HG02870 (cell line): ENCODE measurements at regions not wholly inside any gene's neighbourhood (a gene's known extent, or its start where the extent isn't known, plus 50 kb on each side); places are given as distances from the start of the nearest gene placed in this dataset.

Experiments
- ATAC-seq: cut with Tn5 transposase; IDR thresholded peaks from one replicate; pipeline ENCODE4 v1.9.1; 2021; ENCODE audit warnings: mild to moderate bottlenecking, moderate library complexity; ENCODE audit not compliant: unreplicated experiment

- ATAC-seq: no peak
Observed at GRCh38 chr11:91776655-91777054, 448.0 kb upstream of the FAT3 start.

- no peak for ATAC-seq
Observed at GRCh38 chr11:91773090-91773489, 451.5 kb upstream of the FAT3 start.

GRCh38 chr11:91771961-91772360 is 452.7 kb upstream of the FAT3 start:
- ATAC-seq: no peak

GRCh38 chr11:91768783-91769182 is 455.8 kb upstream of the FAT3 start:
- ATAC-seq: no peak

- ATAC-seq: no peak
Observed at GRCh38 chr11:91763331-91763730, 461.3 kb upstream of the FAT3 start.

GRCh38 chr11:91761406-91762025 is 463.1 kb upstream of the FAT3 start:
- ATAC-seq: no peak

- ATAC-seq: no peak
Observed at GRCh38 chr11:91756829-91757480, 467.7 kb upstream of the FAT3 start.

DNA sequence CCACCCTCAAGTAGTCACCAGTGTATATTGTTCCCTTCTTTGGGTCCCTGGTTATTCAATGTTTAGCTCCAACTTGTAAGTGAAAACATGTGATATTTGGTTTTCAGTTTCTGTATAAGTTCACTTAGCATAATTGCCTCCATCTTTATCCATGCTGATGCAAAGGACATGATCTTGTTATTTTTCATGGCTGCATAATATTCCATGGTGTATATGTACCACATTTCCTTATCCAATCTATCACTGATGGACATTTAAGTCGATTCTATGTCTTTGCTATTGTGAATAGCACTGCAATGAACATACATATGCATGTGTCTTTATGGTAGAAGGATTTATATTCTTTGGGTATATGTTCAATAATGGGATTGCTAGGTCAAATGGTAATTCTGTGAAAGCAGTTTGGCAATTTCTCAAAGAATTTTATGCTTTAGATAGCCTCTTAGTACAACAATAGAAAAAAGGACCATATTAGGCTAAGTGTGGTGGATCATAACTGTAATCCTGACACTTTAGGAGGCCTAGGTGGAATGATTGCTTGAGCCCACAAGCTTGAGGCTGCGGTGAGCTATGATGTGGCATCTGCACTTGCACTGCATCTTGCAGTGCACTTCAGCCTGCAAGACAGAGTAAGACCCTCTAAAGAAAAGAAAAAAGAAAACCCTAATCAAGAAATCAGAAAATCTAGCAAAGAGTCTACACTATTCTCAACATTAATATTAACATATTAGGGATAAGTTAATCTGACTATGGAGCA is 468.5 kb upstream of the FAT3 start:
- no peak for ATAC-seq

DNA sequence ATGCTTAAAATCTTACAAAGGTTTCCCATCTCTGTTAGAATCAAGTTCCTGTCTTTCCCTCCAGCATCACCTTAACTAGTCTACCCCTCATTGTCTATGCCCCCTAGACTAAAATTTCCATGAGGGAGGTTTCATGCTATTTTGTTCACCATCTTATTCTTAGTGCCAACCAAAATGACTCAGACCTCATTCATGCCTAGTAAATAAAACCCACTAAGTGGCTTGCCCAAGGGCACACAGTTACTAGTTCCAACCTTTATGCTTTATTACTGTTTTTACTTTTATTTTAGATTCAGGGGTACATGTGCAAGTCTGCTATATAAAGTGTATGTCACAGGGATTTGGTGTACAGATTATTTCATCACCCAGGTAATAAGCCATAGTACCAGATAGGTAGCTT is 469.1 kb upstream of the FAT3 start:
- ATAC-seq: no peak

DNA sequence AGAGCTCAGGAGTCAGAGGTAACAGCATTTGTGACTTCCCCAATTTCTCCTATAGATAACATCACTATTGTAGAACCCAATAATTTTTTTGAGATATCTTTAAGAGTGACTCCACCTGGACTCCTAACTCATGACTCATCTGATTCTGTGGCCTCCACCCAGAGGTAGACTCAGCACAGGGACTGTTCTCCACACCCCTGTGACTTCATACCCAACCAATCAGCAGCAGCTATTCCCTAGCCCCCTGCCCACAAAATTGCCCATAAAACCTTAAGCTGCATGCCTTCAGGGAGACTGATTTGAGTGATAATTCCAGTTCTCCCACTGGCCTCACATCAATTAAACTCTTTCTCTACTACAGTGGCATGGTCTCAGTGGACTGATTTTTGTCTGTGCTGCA is 475.4 kb upstream of the FAT3 start:
- no peak for ATAC-seq

GRCh38 chr11:91742155-91742554 is 482.5 kb upstream of the FAT3 start:
- no peak for ATAC-seq

DNA sequence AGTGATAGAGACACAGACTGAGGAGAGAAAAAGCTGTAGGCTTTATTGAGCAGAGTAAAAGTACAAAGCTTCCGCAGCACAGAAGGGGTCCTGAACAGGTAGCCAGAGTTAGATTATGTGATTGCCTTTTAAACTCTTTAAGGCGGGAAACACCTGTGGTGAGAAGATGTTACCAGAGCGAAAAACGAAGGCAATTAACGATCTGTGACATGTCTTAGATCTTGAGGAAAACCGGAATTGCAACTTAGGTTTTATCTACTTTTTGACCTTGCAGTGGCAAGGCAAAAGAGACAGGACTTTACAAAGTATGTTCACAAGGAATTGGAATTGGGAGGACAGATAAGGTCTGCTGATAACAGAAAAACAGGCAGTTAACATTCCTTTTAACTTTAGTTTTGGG is 493.6 kb upstream of the FAT3 start:
- ATAC-seq: no peak

DNA sequence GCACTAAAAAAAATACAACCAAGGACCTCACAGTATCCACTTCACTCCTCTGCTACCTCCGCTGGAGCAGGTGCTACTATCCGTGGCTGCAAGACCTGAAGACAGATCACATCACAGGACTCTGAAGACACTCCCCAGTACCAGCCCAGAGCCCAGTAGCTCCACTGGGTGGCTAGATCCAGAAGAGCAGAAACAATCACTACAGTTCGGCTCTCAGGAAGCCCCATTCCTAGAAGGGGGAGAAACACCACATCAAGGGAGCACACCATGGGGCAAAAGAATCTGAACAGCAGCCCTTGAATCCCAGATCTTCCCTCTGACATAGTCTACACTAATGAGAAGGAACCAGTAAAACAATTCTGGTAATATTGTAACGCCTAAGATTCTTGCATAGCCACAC is 494.0 kb upstream of the FAT3 start:
- ATAC-seq: no peak

DNA sequence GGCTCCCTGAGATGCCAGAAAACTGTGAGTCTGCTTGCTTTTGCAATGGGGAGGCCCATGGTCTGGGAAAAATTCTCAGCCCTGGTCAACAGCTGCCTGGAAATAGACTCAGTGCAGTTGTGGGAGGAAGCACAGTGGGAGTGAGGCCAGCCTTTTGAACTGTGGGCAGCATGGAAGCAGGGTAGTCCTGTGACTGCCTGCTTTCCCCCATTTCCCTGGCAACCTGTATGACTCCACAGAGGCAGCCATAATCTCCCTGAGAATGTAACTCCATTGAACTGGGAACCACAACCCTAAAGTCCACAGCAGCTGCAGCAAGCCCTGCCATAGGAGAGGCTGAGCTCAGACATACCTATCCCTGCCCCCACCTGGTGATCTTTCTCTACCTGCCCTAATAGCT is 494.6 kb upstream of the FAT3 start:
- no peak for ATAC-seq

- ATAC-seq: no peak
Observed at GRCh38 chr11:91717169-91717568, 507.4 kb upstream of the FAT3 start.

DNA sequence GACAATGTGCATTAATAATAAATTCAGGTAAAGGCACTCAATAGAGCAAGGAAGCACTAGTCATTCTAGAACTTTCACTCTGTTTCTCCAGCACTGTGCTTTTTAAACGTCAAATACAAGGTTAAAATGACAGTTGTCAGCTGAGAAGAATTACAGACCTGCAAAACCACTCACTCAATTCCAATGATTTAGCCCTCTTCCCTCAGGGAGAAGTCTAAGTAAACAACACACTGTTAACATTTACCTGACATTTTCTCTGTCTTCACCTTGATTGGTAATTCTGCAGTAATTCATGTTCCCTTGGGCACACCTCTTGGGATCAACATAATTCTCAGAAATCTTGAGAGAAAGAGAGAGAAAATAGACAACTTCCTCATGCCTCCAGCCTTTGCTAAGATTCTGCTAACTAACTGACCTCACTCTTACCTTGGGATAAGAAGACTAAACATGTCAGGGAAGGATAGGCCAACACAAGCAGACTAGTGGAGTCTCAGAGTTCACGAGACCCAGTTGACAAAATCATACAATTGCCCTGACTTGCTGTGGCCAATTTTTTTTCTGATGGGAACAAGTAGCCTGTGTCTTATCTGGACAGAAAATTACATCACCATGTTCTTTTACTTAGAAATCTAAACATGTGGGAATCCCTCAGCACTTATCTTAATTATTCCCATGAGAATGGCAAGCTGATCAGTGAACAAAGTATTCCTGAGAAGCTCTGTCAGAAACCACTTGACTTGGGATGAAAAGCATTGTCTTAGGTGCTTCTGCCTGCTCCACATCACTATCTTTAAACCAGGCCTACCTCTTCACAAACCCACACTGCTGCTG is 516.8 kb upstream of the FAT3 start:
- no peak for ATAC-seq

GRCh38 chr11:91703042-91703441 is 521.6 kb upstream of the FAT3 start:
- ATAC-seq: no peak

DNA sequence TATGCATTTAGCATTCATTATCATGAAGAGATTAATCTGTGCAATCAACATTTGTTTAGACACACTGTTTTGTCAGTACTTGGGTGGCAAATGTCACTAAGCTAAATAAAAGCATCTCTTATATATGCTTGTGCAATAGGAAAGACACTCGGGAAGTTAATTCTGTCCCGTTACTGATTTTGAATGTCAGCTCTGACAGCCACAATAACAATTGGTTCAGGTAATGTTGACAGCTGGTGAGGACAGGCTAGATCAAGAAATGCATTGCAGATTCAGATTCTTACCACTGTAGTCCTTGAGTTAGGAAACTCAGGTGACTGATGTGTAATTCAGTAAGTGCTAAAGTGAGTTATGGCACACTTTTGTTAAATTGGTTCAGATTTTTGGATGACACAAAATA is 523.8 kb upstream of the FAT3 start:
- ATAC-seq: no peak

GRCh38 chr11:91698845-91699244 is 525.8 kb upstream of the FAT3 start:
- no peak for ATAC-seq

DNA sequence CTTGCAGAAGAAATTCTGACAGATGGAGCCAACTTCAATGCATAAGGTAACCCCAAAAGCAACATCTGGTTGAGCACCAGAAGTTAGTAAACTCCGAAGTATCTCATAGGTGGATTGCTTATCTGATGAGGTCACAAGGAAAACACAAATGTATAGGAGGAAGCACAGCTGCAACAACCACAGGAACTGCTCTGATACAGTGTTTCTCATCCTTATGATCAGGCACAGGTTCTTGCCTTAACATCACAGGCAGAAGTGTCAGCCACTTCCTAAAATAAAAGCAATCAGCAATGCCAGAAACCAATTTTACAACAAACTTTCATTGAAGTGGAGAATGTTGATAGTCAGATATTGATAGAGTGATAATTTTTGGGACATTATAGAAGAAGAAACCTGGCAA is 530.3 kb upstream of the FAT3 start:
- no peak for ATAC-seq

DNA sequence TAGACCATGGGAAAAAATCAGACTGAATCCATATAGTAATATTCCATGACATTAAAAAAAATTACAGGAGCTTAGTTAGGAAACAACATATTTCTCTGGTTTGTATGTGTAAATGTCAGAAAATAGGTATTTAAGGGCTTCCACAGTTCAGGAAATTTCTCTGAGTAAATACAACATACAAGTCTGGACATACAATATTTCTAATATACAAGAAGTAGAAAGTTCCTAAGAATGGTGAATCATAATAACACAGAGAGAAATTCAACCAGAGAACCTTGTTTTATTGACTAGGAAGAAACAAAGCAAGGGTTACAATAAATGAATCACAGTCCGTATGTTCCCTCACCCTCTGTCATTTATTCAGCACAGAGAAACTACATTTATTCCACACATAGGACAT is 532.7 kb upstream of the FAT3 start:
- ATAC-seq: no peak
